HS-5 (cell line): ENCODE measurements at regions not wholly inside any gene's neighbourhood (a gene's known extent, or its start where the extent isn't known, plus 50 kb on each side); places are given as distances from the start of the nearest gene placed in this dataset.
"Not testable (repeated sequence)": the region's sequence is repeated elsewhere in the genome, so short reads cannot be mapped to it uniquely, and the experiment has no call there.

Experiments
- DNase-seq: peaks from one replicate; pipeline ENCODE4 v3.0.0-alpha.2; 2012; ENCODE audit warnings: low read depth

DNA sequence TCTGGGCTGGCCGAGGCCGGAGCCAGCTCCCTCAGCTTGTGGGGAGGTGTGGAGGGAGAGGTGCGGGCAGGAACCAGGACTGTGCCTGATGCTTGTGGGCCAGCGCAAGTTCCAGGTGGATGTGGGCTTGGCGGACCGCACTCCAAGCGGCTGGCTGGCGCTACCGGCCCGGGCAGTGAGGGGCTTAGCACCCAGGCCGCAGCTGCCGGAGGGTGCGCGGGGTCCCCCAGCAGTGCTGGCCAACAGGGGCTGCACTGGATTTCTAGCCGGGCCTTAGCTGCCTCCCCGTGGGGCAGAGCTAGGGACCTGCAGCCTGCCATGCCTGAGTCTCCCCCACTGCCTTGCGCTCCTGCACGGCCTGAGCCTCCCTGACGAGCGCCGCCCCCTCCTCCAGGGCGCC, 242.8 kb downstream of the CCSER2 start:
- no peak for DNase-seq

DNA sequence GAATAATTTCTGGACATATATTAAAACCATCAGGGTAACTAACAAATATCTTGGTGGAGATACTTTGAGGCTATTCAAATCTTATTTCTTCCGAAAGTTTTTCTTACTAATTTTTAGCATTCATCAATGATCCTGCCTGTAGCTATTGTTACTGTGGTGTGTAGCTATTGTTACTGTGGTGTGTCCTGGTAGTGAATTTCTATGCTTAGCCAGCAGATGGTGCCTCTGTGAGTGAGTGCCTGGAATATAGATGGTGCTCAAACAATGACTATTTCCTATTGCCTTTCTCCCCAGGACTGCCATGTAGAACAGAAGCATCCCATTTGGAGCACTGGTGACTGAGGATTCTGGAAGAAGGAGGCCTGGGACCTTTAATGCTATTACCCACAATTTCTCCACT, 245.7 kb downstream of the CCSER2 start:
- DNase-seq, result no peak

DNA sequence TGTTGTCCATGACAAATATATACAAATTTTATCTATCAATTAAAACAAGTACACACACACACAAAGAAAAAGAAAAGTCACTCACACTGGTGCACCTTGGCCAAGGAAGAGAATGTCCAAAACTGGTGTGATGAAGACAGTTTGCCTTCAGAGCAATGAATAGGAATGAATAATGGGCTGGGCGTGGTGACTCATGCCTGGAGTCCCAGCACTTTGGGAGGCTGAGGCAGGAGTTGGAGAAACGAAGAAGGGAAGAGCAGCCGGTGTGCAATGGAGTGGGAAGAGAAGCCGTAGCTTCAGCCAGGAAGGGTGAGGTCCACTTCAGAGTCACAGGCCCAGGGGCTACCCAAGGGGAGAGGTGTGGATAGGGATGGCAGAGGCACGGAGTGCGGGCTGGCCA, 253.6 kb downstream of the CCSER2 start:
- no peak for DNase-seq

DNA sequence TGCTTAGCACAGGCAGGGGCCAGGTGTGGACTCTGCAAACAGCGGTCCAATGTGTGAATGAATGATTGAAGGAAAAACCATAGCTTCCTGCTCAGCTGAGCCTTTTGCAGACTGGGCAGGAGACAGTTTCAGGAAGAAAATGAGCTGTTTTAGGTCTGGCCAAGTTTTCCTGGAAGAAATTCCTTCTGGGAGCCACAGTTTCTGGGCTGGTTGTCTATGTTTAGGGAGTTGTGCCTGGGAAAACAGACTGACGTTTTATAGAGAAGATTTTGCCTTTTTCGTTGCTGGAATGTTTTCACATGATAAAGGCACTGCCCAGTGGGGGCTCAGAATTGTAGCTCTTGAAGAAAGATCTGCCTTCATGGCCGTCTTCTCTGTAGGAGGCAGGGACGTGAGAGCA, 255.1 kb downstream of the CCSER2 start:
- no peak for DNase-seq

DNA sequence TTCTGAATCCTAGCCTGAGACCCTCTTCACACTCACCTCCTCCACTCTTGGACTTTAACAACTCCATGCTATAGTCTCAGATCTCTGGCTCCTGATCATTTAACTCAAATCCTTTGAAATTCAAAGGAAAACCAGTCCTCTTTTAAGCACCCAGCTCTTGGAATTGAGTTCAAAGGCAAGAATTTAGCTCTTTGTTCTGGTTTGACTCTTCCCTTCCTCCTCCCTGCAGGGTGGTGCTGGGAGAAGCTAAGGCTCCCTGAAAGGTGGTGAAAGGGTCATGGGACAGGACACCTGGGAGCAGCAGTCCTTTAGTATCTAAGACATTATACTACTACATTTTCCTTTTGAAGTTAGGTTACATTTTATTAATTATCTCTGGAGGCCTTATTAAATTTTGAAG, 259.4 kb downstream of the CCSER2 start:
- no peak for DNase-seq

DNA sequence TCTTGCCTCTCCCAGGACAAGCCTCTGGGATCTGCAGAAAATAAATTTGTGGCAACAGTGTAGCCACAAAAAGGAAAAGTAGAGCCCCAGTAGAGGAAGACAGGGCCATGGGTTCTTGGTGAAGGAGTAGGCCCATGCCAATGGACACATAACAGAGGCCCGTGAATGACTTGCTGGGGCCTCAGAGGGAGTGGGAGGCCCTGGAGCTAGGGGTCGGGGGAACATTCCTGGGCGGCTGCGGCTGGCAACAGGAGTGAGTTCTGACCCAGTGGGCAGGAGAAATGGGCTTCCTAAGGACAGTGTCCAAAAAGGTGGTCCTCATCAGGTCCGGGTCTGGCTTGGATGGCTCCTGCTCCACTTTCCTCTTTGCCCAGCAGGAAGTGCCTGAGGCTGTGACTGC, 260.0 kb downstream of the CCSER2 start:
- DNase-seq, result no peak

DNA sequence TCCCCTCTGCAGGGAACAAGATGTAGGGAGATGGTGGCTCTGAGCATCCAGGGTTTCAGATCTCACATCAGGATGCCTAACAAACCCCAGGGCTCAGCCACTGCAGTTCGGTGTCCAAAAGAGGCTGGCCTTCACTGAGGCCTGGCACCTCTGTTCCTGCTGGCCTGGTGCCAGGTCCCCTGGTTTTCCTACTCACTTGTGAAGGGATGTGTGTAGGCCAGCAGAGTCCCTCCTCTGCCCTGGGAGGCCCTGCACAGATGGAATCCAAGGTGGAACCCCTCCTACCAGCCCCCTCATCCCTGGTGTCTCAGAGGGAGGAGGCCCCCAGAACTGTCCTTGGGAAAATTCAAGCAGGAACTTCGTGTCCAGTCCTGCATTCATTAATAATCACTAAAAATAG, 260.6 kb downstream of the CCSER2 start:
- no peak for DNase-seq

DNA sequence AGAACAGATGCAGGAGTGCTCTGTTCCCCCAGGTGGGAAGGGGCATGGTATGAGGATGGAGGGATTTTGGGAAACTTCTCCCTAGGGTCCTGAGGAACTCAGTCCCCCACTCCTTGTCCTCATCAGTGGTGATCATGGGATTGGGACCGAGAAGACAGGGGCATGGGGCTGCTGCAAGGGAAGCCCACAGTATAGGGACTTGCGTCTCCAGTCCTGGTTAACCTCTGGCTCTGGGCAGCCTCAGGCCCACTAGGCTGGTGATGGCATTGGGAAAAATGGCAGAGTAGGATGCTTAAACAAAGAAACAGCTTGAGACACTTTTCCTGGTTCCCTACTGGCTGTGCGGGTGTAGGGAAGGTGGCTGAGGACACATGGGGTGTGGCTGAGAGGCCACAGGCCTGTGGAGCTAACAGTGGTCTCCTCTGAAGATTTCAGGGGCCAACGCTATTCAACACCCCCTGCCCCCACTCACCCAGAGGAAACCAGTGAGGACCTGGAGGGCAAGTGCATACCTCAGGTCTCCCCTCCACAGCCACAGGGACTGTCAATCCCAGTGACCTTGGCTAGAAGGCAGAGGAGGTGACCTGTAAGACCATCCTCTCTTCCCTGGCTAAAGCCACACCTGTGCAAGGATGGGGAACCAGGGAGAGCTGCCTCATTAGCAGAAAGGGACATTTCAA, 261.3 kb downstream of the CCSER2 start:
- DNase-seq, result no peak

DNA sequence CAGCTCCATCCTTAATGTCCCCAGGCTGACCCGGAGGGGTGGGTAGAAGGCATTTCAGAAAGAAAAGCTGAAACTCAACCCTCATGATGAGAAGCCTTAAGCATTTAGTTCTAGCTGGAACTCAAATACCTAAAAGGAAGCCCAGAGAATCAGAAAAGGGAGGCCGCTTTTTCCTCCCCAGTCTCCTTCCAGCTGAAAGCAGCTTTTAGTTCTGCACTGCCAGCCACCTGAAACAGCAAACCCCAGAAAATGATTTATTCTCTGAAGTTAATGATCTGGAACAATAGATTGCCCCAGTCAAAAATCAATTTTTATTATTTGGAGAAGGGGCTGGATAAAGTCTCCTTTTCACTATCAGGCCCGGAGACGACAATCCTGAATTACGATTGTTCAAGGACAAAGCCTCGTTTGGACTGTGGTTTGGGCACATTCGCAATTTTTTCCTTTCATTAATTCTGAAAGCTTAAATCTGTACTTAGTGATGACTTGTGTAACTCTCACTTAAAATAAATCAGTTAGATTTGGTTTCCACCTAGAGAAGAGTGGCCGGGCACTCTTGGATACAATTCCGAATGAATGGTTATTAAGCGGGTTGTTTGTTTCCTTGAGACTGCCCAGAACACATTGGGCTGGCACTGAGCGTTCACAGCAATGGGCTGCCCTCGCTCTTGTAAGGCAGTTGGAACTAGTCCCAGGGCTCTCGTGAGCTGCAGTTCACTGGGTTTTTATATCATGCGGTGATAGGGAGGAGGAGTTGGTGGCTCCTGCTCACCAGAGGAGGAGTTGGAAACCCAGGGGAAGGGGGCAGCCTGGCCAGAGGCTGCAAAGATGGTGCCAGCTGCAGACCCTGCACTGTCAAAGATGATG, 262.2 kb downstream of the CCSER2 start:
- DNase-seq, result no peak

DNA sequence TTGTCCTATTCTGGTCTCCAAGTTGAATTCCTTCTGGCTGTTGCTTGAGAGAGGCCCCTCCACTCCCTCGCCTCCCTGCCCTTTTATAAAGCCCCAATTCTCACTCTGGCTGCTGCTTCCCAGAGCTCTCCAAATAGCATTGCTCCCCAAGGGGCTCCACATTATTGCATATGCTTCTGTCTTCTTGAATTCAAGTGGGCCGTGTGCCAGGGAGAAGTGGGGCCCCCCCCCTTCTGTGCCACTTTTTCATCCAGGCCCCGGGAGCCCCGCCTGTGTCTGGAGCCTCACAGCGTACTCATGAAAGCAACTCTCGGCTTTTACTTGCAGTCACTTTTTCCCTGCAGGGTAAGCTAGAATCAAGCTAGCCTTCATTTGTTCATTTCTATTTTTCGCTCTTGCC, 265.1 kb downstream of the CCSER2 start:
- DNase-seq, result no peak

DNA sequence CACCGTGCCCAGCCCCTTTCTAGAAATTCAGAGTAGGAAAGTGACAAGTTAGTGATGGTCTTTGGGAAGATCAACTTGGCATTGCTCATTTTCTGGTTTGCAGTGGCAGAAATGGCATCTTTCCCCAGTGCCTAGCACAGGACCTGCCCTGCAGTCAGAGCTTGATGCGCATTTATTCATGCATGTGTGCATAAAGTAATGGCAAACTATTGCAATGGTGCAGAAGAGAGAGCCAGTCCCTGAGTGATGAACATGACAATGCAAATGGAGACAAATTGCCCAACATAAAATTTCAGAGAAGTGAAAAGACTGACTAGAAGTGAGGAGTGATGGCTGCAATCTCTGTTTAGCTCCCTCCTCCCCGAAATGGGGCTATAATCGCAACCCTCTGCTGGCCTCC, 268.2 kb downstream of the CCSER2 start:
- DNase-seq, result no peak

DNA sequence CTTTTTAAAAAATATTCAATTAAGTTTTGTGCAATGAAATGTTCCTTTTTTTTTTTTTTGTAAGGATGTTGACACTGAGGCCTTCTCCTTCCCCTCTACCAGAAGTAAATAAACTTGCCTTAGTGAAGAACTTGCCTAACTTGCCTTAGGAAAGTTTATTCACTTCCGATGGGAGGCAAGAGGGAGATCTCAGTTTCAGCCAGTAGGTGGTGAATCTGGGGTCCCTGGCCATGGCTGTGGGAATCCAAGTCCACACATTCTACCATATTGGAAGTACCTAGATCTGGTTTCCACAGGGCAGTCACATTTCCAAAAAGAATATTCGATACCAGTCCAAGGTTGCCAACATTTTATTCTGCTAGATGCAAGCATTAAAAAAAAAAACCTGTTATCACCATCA, 270.9 kb downstream of the CCSER2 start:
- no peak for DNase-seq

DNA sequence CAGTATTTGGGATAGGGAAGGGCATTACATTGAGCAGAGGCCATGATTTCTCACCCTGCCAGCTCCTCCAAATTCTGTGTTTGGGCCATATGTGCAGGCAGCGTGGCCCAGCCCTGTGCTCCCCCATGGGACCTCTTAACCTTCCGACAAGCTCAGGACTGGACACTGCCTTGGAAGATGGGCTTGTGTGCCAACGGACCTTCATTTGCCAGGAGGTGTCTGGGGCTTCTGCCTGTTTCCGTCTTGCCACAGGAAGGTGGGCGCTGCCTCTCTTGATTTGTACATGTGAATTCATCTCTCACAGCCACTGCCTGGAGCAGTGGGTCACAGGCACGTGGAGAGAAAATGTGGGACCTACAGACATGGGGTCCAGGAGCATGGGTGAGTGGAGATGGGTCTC, 272.6 kb downstream of the CCSER2 start:
- no peak for DNase-seq

DNA sequence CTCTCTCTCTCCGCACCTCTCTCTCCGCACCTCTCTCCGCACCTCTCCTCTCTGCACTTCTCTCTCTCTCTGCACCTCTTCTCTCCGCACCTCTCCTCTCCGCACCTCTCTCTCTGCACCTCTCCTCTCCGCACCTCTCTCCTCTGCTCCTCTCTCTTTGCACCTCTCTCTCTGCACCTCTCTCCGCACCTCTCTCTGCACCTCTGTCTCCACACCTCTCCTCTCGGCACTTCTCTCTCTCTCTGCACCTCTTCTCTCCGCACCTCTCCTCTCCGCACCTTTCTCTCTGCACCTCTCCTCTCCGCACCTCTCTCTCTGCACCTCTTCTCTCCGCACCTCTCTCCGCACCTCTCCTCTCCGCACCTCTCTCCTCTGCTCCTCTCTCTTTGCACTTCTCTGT, 274.2 kb downstream of the CCSER2 start:
- not testable (repeated sequence) for DNase-seq

DNA sequence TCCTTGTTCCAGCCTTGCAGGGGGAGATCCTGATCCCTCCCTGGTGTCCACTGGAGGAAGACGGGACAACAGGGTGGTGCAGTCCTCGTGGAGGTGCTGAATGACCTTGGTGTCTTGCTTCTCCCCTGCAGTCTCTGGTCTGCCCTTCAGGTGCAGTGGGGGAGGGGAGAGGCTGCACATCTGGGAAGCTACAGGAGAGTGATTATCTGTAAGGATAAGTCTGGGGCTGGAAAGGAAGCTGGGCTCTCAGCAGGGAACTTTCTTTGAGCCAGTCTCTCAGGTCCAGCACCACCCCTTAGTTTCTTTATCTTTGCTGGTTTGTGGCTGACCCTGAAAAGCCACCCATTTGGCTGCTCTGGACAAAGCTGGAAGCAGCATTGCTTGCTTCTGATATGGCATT, 275.6 kb downstream of the CCSER2 start:
- DNase-seq, result no peak

DNA sequence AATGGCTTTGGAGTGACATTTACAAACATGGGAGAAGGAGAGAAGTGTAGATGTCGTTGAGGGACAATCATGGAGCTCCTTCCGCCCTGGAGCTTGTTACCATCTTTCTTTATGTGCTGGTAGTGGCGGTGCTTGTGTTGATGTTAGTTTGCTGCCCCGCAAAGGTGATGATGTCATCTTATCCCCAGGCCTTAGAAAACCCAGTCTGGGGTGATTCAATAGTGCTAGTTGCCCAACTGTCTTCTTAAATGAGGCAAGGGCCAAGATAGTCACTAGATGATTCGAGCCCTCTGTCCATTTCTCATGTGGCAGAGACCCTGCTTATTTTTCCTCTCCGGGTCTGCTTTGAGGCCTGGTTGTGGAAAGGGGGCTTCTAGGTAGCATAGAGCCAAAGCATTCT, 277.4 kb downstream of the CCSER2 start:
- no peak for DNase-seq

DNA sequence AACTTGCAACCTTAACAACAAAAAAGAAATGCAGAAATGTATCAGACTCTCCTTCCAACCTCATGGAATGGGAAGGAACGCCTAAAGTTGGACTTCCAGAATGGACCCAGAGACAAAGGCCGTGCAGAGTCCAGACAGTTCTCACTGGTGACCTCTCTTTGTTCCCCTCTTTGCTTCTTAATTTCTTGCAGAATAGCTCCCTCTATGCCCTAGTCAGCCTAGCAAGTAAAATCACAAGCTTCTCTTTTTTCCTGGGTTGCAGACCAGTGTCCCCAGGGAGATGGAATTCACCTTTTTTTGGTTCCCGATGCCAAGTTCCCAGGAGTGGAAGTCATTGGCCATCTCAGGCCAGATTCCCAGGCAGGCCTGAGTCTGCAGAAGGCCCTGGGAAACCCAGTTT, 278.0 kb downstream of the CCSER2 start:
- DNase-seq, result no peak

DNA sequence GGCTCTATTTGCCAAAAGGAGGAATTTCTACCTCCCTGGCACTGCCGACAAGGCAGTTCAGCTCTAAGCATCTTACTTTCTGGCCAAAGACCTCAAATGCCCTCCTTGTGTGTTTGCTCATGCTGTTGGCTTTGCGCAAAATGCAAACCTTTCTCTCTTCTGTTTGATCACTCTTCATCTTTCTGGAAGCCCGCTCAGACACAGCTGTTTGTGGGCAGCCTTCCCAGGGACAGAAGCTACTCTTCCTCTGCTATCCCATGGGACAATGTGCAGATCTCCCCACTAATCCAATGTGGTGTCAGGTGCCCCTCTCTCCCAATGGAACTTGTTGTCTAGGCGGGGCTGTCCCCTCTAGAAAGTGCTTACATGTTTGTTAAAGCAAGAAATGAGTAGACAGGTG, 278.7 kb downstream of the CCSER2 start:
- no peak for DNase-seq

DNA sequence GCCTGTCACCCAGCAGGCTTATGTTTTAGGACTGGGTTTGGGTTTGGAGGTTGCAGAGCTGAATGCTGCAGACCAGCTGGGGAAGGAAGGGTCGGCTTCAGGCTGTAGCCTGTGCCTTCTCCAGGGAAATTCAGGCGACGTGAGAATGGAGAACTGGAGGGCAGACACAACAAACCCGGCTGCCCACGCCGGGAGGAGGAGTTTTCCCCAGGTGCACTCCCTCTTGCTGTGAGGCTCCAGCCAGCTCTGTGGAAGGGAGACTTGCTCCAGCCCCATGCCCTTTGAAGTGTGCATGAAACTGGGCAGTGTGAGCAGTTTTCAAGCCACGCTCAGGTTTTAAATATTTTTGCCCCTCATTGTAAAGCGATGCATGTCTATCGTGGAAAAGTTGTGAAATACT, 279.1 kb downstream of the CCSER2 start:
- DNase-seq, result no peak

DNA sequence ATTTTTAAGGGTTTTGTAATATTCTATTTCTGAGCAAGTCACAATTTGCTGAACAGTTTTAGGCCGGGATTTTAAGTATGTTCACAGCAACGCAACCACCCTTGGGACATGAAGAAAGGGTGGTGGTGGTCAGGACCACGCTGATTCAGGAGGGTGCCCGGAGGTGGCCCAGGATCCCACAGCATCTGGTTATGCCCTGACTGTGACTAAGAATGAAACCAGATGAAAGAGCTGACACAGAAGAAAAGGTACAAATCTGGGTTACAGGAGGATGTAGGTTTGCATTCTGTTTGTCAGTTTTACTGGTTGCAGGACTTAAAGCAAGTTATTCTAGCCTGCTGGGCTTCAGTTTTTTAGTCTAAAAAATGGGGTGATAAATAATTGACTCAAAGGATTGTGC, 279.7 kb downstream of the CCSER2 start:
- no peak for DNase-seq

DNA sequence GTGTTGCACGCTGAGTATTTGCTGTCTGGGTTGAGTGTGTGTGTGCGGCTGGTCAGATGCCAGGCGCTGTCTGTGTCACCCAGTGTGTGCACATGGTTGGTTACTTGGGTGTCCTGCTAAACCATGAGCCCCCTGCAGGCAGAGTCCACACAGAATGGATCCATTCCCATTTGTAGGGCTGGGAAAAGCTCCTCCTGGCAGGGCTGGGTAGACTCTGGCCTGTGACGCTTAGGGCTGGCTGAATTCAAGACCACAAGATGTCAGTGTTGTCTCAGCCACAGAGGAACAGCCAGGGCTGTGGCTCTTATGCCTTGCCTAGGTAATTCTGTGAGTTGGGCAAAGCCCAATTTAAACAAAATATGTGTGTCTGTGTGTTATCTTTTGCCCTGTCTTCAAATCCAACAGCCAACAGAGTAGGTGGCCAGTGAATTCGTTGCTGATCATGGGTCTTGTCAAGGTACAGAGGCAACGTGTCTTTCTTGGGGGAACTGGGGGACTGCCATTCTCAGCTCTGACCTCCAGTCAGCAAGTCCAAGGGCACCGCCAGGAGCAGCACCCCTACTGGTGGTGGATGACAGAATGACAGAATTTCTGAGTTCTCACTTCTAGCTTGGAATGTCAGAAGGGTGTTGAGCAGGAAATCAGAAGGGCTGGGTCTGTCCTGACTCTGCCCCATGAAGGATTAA, 285.1 kb downstream of the CCSER2 start:
- DNase-seq, result no peak

DNA sequence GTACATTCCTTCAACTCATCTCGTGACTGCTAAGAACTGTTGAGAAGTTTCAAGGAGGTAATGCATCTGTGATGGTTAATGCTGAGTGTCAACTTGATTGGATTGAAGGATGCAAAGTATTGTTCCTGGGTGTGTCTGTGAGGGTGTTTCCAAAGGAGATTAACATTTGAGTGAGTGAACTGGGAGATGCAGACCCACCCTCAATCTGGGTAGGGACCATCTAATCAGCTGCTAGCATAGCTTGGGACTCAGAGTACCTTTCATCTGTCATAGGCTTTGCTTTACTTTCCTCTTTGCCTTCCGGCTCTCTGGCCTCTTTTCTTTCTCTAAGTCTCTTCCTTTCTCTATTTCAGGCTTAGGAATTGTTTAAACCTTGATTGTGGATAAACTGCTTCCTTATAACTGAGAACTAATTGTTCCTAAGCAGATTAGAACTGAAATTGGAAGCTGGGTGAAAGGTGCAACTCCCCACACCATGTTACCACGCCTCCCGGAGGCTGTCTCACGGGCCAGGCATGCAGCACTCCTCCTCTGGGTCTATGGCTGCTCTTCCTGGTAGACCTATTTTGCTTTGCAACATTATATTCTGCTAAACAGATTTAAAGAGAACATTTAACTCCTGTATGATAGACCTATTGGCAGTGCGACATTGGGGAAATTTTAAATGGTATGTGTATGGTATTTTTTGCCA, 298.2 kb downstream of the CCSER2 start:
- no peak for DNase-seq

DNA sequence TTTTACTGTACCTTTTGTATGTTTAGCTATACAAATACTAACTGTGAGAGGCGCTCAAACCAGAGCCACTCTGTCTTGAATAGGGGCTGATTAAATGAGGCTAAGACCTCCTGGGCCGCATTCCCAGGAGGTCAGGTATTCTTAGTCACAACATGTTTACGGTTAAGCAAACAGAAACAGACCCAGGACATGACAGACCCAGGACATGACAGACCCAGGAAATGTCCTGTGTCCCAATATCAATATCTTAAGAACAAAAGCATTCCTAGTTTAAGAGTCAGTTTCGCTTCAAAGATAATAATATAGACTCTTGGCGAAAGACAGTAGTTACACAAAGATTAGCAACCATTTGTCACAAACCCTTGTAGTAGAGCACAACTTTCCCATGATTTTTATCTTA, 304.5 kb downstream of the CCSER2 start:
- DNase-seq, result no peak
